Neutrophil (primary cell): ENCODE measurements at regions not wholly inside any gene's neighbourhood (a gene's known extent, or its start where the extent isn't known, plus 50 kb on each side); places are given as distances from the start of the nearest gene placed in this dataset.

Source experiments
- H3K27ac ChIP-seq: fragments of 200-600 bp; sonication (generic); 2 replicates; pipeline ENCODE4 v1.5.1; 2016; ENCODE audit warnings: mild to moderate bottlenecking, moderate library complexity
- H3K27me3 ChIP-seq: fragments of 200-600 bp; sonication (generic); 2 replicates; pipeline ENCODE4 v1.6.0; 2016; ENCODE audit warnings: mild to moderate bottlenecking
- H3K36me3 ChIP-seq: fragments of 200-600 bp; sonication (generic); 2 replicates; pipeline ENCODE4 v1.5.1; 2017
- H3K4me1 ChIP-seq, 2 experiments: fragments of 200-600 bp in 1 of 2; sonication (generic) in 1 of 2; 1 replicate in 1 of 2; 2 replicates in 1 of 2; pipeline versions ENCODE4 v1.5.1 to v1.6.1; 2013 to 2016; ENCODE audit warnings: low read depth in 1 of 2, low read length in 1 of 2, mild to moderate bottlenecking in 1 of 2, moderate library complexity in 1 of 2; ENCODE audit not compliant: control insufficient read depth in 1 of 2, insufficient read depth in 1 of 2
- H3K4me3 ChIP-seq, 2 experiments: fragments of 200-600 bp in 1 of 2; sonication (generic) in 1 of 2; 1 replicate in 1 of 2; 2 replicates in 1 of 2; pipeline ENCODE4 v1.5.1; 2013 to 2016; ENCODE audit warnings: low read depth in 1 of 2, low read length in 1 of 2, mild to moderate bottlenecking in 1 of 2, moderate library complexity in 1 of 2
- H3K9me3 ChIP-seq: fragments of 200-600 bp; sonication (generic); 2 replicates; pipeline ENCODE4 v1.5.1; 2016
- CTCF ChIP-seq: fragments of 200-600 bp; sonication (generic); IDR thresholded peaks from 2 replicates; pipeline ENCODE4 v1.5.1; 2016; ENCODE audit warnings: antibody characterized with exemption

DNA sequence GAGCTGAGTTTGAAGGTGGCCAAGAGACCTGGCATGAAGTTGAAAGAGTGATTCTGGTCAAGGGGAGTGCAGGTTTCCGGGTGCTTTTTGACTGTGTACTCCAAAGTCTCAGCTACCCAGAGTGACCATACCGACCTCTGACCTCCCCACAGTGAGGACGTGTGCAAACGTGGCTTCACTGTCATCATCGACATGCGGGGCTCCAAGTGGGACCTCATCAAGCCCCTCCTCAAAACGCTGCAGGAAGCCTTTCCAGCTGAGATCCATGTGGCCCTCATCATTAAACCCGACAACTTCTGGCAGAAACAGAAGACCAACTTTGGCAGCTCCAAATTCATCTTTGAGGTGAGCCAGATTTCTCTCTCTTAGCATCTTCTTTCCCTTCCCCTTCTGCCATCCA lies 272.4 kb upstream of the ROPN1 start:
- Histone ChIP-seq H3K36me3 (no peaks in the 10 kb centered on the region), H3K4me3 (no peak overlapping the region), H3K27ac (no peak overlapping the region), H3K4me1 (no peaks in the 10 kb centered on the region), H3K27me3 (peaks cover 8% of the 10 kb centered on the region), H3K9me3 (no peaks in the 10 kb centered on the region)
- TF ChIP-seq CTCF: no peak

DNA sequence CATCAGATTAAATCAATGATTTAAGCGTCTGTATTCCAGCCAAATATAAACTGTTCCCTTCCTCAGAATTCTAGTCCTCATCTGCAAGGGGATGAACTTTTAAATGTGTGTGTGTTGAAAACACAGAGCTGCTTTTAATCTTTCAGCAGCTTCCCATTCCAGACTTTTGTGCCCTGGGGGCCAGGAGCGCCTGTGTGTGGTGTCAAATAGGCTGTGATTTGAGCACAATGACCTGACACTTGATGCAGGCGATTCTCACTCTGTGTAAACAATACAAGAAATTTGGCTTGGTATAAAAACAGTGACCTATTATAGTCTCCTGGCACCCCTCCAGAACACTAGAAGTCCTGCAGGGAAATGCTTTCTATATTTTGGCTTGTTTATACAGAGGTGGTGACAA lies 274.6 kb upstream of the ROPN1 start:
- Histone ChIP-seq H3K27ac (no peak overlapping the region), H3K9me3 (no peaks in the 10 kb centered on the region), H3K36me3 (no peaks in the 10 kb centered on the region), H3K27me3 (peaks cover 8% of the 10 kb centered on the region), H3K4me1 (no peaks in the 10 kb centered on the region), H3K4me3 (no peak overlapping the region)
- no peak for TF ChIP-seq CTCF

- Histone ChIP-seq H3K27ac (no peak overlapping the region), H3K36me3 (no peaks in the 10 kb centered on the region), H3K9me3 (no peaks in the 10 kb centered on the region), H3K27me3 (peaks cover 8% of the 10 kb centered on the region), H3K4me1 (no peaks in the 10 kb centered on the region), H3K4me3 (no peak overlapping the region)
- no peak for TF ChIP-seq CTCF
Observed at GRCh38 chr3:124267406-124267805, 275.5 kb upstream of the ROPN1 start.

GRCh38 chr3:124268355-124268754 lies 276.4 kb upstream of the ROPN1 start:
- Histone ChIP-seq H3K36me3 (no peaks in the 10 kb centered on the region), H3K4me3 (no peak overlapping the region), H3K27me3 (peaks cover 8% of the 10 kb centered on the region), H3K27ac (no peak overlapping the region), H3K4me1 (no peaks in the 10 kb centered on the region), H3K9me3 (no peaks in the 10 kb centered on the region)
- no peak for TF ChIP-seq CTCF

DNA sequence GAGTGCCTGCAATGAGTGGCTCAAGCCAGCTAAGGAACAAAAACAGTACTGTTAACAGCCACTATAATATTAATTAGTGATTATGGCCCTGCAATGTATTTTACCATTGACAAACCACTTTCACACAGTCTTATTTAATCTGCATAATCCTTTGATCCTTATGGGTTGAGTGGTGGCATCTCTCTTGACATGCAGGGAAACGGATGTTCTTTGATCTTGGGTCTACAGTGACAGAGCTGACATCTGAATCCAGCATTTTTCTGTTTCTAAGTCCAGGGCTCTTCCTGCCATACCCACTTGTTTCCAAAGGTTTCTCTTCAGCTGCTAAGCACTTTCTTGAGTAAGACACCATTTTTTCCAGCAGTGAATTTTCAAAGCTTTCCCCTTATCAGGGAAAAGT lies 277.7 kb upstream of the ROPN1 start:
- Histone ChIP-seq H3K36me3 (no peaks in the 10 kb centered on the region), H3K4me3 (no peak overlapping the region), H3K4me1 (no peaks in the 10 kb centered on the region), H3K27ac (no peak overlapping the region), H3K27me3 (peaks cover 8% of the 10 kb centered on the region), H3K9me3 (no peaks in the 10 kb centered on the region)
- no peak for TF ChIP-seq CTCF

- no peaks in the 10 kb centered on the region for H3K9me3 ChIP-seq
- H3K27me3 ChIP-seq: no peaks in the 10 kb centered on the region
- H3K4me3 ChIP-seq: no peak overlapping the region
- H3K27ac ChIP-seq: no peak overlapping the region
- no peaks in the 10 kb centered on the region for H3K36me3 ChIP-seq
- no peaks in the 10 kb centered on the region for H3K4me1 ChIP-seq
- no peak for TF ChIP-seq CTCF
Observed at GRCh38 chr3:124272605-124273151, 280.8 kb upstream of the ROPN1 start.
